GM06990 (cell line): ENCODE measurements at regions not wholly inside any gene's neighbourhood (a gene's known extent, or its start where the extent isn't known, plus 50 kb on each side); places are given as distances from the start of the nearest gene placed in this dataset.
"Not testable (repeated sequence)": the region's sequence is repeated elsewhere in the genome, so short reads cannot be mapped to it uniquely, and the experiment has no call there.

Experiments used
- DNase-seq: peaks from one replicate; pipeline ENCODE4 v3.0.0-alpha.2; 2011; ENCODE audit not compliant: insufficient read length; ENCODE audit errors: extremely low read depth
- H3K27me3 ChIP-seq: replicated peaks from 2 replicates; pipeline ENCODE4 v1.6.0; 2011; ENCODE audit warnings: low read length; ENCODE audit not compliant: control insufficient read depth, insufficient read depth
- H3K36me3 ChIP-seq: 2 replicates; pipeline ENCODE4 v1.5.1; 2011; ENCODE audit warnings: low read length; ENCODE audit not compliant: control insufficient read depth, insufficient read depth
- H3K4me3 ChIP-seq: replicated peaks from 2 replicates; pipeline ENCODE4 v1.5.1; 2011; ENCODE audit warnings: low read depth, mild to moderate bottlenecking, control low read depth, low read length
- TF ChIP-seq, protein P1 (sequence below): IDR thresholded peaks from 2 replicates; pipeline ENCODE4 v1.5.1; 2011; ENCODE audit warnings: low read length, control low read depth, mild to moderate bottlenecking, inconsistent platforms; ENCODE audit not compliant: insufficient read depth, poor library complexity, severe bottlenecking

DNA sequence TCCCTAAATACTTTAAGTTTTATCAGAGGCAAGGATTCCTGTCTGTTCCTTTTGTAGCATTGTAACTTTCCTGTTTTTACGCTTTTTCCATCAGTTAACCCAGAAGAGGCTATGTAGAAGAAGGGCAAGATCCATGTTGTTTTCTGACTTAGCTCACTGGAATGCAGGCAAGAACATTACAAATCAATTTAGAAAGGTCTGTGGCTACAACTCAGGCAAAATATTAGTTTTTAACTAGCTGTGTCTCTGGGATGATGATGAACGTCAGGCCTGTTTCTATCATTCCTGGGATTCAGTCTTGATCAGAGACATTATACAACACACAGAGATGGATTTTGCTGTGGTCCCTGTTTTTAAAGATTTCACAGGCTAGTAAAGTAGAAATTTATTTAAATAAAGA, 813.0 kb upstream of the POU3F4 start:
- no peaks in the 10 kb centered on the region for H3K27me3 ChIP-seq
- TF ChIP-seq, protein P1, sequence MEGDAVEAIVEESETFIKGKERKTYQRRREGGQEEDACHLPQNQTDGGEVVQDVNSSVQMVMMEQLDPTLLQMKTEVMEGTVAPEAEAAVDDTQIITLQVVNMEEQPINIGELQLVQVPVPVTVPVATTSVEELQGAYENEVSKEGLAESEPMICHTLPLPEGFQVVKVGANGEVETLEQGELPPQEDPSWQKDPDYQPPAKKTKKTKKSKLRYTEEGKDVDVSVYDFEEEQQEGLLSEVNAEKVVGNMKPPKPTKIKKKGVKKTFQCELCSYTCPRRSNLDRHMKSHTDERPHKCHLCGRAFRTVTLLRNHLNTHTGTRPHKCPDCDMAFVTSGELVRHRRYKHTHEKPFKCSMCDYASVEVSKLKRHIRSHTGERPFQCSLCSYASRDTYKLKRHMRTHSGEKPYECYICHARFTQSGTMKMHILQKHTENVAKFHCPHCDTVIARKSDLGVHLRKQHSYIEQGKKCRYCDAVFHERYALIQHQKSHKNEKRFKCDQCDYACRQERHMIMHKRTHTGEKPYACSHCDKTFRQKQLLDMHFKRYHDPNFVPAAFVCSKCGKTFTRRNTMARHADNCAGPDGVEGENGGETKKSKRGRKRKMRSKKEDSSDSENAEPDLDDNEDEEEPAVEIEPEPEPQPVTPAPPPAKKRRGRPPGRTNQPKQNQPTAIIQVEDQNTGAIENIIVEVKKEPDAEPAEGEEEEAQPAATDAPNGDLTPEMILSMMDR = no peak
- H3K36me3 ChIP-seq = no peaks in the 10 kb centered on the region
- no peak overlapping the region for H3K4me3 ChIP-seq
- DNase-seq = no peak

GRCh38 chrX:82703551-82703950, 804.5 kb upstream of the POU3F4 start:
- no peak for DNase-seq
- TF ChIP-seq, protein P1 = no peak
- Histone ChIP-seq H3K4me3 (no peak overlapping the region), H3K36me3 (no peaks in the 10 kb centered on the region), H3K27me3 (no peaks in the 10 kb centered on the region)

DNA sequence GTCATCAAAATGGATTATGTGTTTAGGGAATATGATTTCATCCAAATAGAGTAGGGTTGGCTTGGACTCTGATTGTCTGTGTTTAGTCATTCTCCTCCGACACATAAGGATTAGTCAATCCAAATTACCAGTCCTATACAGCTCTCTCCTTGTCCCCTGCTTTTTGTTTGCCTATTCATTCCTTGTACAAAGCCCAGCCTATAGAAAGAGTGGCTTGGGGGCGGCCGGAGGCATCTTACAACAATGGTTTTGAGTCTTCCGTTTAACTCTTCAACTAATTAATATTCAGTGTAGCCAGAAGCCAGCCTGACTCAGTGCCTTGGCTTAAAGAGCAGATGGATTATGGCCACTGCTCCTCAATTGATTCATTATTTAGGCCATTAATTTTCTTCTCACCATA, 796.6 kb upstream of the POU3F4 start:
- no peaks in the 10 kb centered on the region for H3K27me3 ChIP-seq
- H3K4me3 ChIP-seq = no peak overlapping the region
- TF ChIP-seq, protein P1 = no peak
- H3K36me3 ChIP-seq = no peaks in the 10 kb centered on the region
- no peak for DNase-seq

GRCh38 chrX:82721891-82722290, 786.2 kb upstream of the POU3F4 start:
- DNase-seq = no peak
- TF ChIP-seq, protein P1 = no peak
- H3K27me3 ChIP-seq = no peaks in the 10 kb centered on the region
- H3K4me3 ChIP-seq = no peak overlapping the region
- H3K36me3 ChIP-seq = no peaks in the 10 kb centered on the region

- Histone ChIP-seq H3K4me3 (no peak overlapping the region), H3K27me3 (no peaks in the 10 kb centered on the region), H3K36me3 (no peaks in the 10 kb centered on the region)
- no peak for DNase-seq
- TF ChIP-seq, protein P1 = no peak
Measured at GRCh38 chrX:82723806-82724205, 784.3 kb upstream of the POU3F4 start.

DNA sequence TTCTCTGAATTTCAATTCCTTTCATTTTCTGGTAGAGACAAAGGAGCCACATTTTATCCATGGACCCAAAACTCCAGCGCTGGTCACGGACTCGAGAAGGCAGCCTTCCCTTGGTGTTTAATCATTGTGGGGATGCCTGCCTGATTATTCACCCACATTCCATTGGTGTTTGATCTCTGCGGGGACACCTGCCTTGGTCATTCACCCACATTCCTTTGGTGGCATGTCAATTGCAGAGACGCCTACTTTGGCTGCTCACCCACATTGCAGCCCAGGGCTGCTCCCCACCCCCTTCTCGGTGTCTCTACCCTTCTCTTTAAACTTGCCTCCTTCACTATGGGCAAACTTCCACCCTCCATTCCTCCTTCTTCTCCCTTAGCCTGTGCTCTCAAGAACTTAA, 780.7 kb upstream of the POU3F4 start:
- H3K27me3 ChIP-seq, H3K36me3 ChIP-seq, DNase-seq, H3K4me3 ChIP-seq: not testable (repeated sequence)

DNA sequence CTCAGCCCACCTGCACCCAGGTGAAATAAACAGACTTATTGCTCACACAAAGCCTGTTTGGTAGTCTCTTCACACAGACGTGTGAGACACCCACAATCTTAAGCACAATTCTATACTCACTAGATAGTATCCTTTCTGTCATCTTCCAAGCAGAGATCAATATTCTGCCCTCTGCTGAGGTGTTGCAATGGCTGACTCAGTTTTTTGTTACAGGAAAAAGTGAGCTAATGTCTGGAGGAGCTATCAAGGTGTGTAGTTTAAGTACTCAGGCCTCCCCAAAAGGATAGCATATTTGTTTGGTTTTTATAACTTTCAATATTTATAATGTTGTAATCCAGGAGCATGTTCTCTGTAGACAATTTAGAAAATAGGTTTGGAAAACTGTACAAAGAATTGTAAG, 775.2 kb upstream of the POU3F4 start:
- Histone ChIP-seq H3K36me3 (no peaks in the 10 kb centered on the region), H3K27me3 (no peaks in the 10 kb centered on the region), H3K4me3 (no peak overlapping the region)
- no peak for DNase-seq
- TF ChIP-seq, protein P1 = no peak
